Uterus (tissue), 3 donors: ENCODE measurements at regions not wholly inside any gene's neighbourhood (a gene's known extent, or its start where the extent isn't known, plus 50 kb on each side); places are given as distances from the start of the nearest gene placed in this dataset.

Experiments used
- DNase-seq, 2 donors: peaks; one replicate each; pipeline ENCODE4 v3.0.0-alpha.2; 2019 to 2020
- H3K27ac ChIP-seq, 2 donors: fragments of 200-600 bp; sonication (generic); 1 replicate in 1 of 2; 2 replicates in 1 of 2; pipeline ENCODE4 v1.5.1; 2016 to 2018
- H3K27me3 ChIP-seq, 2 donors: fragments of 200-600 bp; sonication (generic); one replicate each; pipeline ENCODE4 v1.5.1; 2018 to 2019; ENCODE audit warnings: control low read depth in 1 of 2
- H3K36me3 ChIP-seq, 2 donors: fragments of 200-600 bp; sonication (generic); one replicate each; pipeline ENCODE4 v1.5.1; 2019; ENCODE audit warnings: control low read depth in 1 of 2
- H3K4me1 ChIP-seq, 2 donors: fragments of 200-600 bp; sonication (generic); one replicate each; pipeline ENCODE4 v1.5.1; 2018 to 2019; ENCODE audit warnings: control low read depth in 1 of 2
- H3K4me3 ChIP-seq, 2 donors: fragments of 200-600 bp; sonication (generic); 1 replicate in 1 of 2; 2 replicates in 1 of 2; pipeline ENCODE4 v1.5.1; 2018 to 2019; ENCODE audit warnings: mild to moderate bottlenecking in 1 of 2
- H3K9me3 ChIP-seq, 2 donors: fragments of 200-600 bp; sonication (generic); one replicate each; pipeline ENCODE4 v1.5.1; 2019; ENCODE audit warnings: control low read depth in 1 of 2
- CTCF ChIP-seq, 4 experiments: fragments of 200-600 bp in 2 of 4; fragments of 450-650 bp in 2 of 4; sonication (generic) in 2 of 4; IDR thresholded peaks; one replicate each; pipeline ENCODE4 v1.5.1; 2016 to 2019; ENCODE audit warnings: antibody characterized with exemption in 4 of 4, mild to moderate bottlenecking in 2 of 4, moderate library complexity in 1 of 4
- POLR2A ChIP-seq, 2 donors: fragments of 450-650 bp; IDR thresholded peaks; one replicate each; pipeline ENCODE4 v1.6.1; 2016; ENCODE audit warnings: antibody characterized with exemption in 2 of 2, mild to moderate bottlenecking in 1 of 2, moderate library complexity in 1 of 2
- intact Hi-C: fragments of 100-400 bp; cut with DNase I; formaldehyde crosslinking; loops from one replicate; pipeline ENCODE4 v1.15.1; 2023; ENCODE audit warnings: low total_unique reads
- donor health status: DM: yes; HTN: yes; CAD: no.

GRCh38 chr12:13440844-13441243 lies 244.3 kb downstream of the EMP1 start:
- no peaks in the 10 kb centered on the region for H3K27me3 ChIP-seq
- H3K27ac ChIP-seq: no peak overlapping the region
- no peaks in the 10 kb centered on the region for H3K9me3 ChIP-seq
- H3K36me3 ChIP-seq: no peaks in the 10 kb centered on the region
- DNase-seq: no peak
- TF ChIP-seq POLR2A (IDR thresholded peaks at IDR 0.05): no peak
- TF ChIP-seq CTCF (IDR thresholded peaks at IDR 0.05): no peak
- intact Hi-C loops: no loop called here
- no peaks in the 10 kb centered on the region for H3K4me1 ChIP-seq
- no peak overlapping the region for H3K4me3 ChIP-seq

- DNase-seq: no peak
- no peaks in the 10 kb centered on the region for H3K27me3 ChIP-seq
- no peaks in the 10 kb centered on the region for H3K36me3 ChIP-seq
- intact Hi-C loops: no loop called here
- no peak overlapping the region for H3K4me3 ChIP-seq
- no peaks in the 10 kb centered on the region for H3K9me3 ChIP-seq
- H3K27ac ChIP-seq: no peak overlapping the region
- no peaks in the 10 kb centered on the region for H3K4me1 ChIP-seq
- TF ChIP-seq POLR2A (IDR thresholded peaks at IDR 0.05) (no peak), CTCF (IDR thresholded peaks at IDR 0.05) (no peak)
Observed at GRCh38 chr12:13437541-13437940, 241.0 kb downstream of the EMP1 start.

GRCh38 chr12:13436696-13437391 lies 240.3 kb downstream of the EMP1 start:
- H3K4me3 ChIP-seq: no peak overlapping the region
- no peaks in the 10 kb centered on the region for H3K36me3 ChIP-seq
- TF ChIP-seq CTCF (IDR thresholded peaks at IDR 0.05) (no peak), POLR2A (IDR thresholded peaks at IDR 0.05) (no peak)
- DNase-seq: no peak
- H3K4me1 ChIP-seq: no peaks in the 10 kb centered on the region
- no peaks in the 10 kb centered on the region for H3K9me3 ChIP-seq
- no peak overlapping the region for H3K27ac ChIP-seq
- intact Hi-C loops: no loop called here
- H3K27me3 ChIP-seq: no peaks in the 10 kb centered on the region

GRCh38 chr12:13436182-13436581 lies 239.7 kb downstream of the EMP1 start:
- no peak overlapping the region for H3K27ac ChIP-seq
- H3K36me3 ChIP-seq: no peaks in the 10 kb centered on the region
- H3K9me3 ChIP-seq: no peaks in the 10 kb centered on the region
- no peaks in the 10 kb centered on the region for H3K27me3 ChIP-seq
- DNase-seq: no peak
- no peak overlapping the region for H3K4me3 ChIP-seq
- intact Hi-C loops: no loop called here
- no peaks in the 10 kb centered on the region for H3K4me1 ChIP-seq
- no peak for TF ChIP-seq POLR2A (IDR thresholded peaks at IDR 0.05)
- no peak for TF ChIP-seq CTCF (IDR thresholded peaks at IDR 0.05)

- DNase-seq: no peak
- no peaks in the 10 kb centered on the region for H3K36me3 ChIP-seq
- H3K4me1 ChIP-seq: no peaks in the 10 kb centered on the region
- intact Hi-C loops: no loop called here
- no peaks in the 10 kb centered on the region for H3K9me3 ChIP-seq
- no peak overlapping the region for H3K27ac ChIP-seq
- H3K27me3 ChIP-seq: no peaks in the 10 kb centered on the region
- TF ChIP-seq POLR2A (IDR thresholded peaks at IDR 0.05) (no peak), CTCF (IDR thresholded peaks at IDR 0.05) (no peak)
- no peak overlapping the region for H3K4me3 ChIP-seq
Observed at GRCh38 chr12:13435235-13435933, 238.9 kb downstream of the EMP1 start.
